GM23338 (cell line): ENCODE measurements at regions not wholly inside any gene's neighbourhood (a gene's known extent, or its start where the extent isn't known, plus 50 kb on each side); places are given as distances from the start of the nearest gene placed in this dataset.

ENCODE experiments used
- ATAC-seq: fragments of 200-7000 bp; cut with Tn5 transposase; 3 replicates; pipeline ENCODE4 v1.9.1; 2020
- DNase-seq: peaks from one replicate; pipeline ENCODE4 v3.0.0-alpha.2; 2015; ENCODE audit warnings: low spot score
- H2AFZ ChIP-seq: fragments of 200-600 bp; sonication (generic); 2 replicates; pipeline ENCODE4 v1.8.0; 2016; ENCODE audit warnings: antibody characterized with exemption, mild to moderate bottlenecking, moderate library complexity
- H3F3A ChIP-seq: fragments of 200-600 bp; sonication (generic); replicated peaks from 2 replicates; pipeline ENCODE4 v1.8.0; 2017; ENCODE audit warnings: antibody characterized with exemption, mixed run types, low read depth
- H3K27ac ChIP-seq: fragments of 200-600 bp; sonication (generic); 2 replicates; pipeline ENCODE4 v1.6.1; 2016; ENCODE audit warnings: low read depth
- H3K27me3 ChIP-seq: fragments of 200-600 bp; sonication (generic); 2 replicates; pipeline ENCODE4 v1.8.0; 2016; ENCODE audit warnings: mild to moderate bottlenecking, mixed run types, moderate library complexity; ENCODE audit not compliant: insufficient read depth
- H3K36me3 ChIP-seq: fragments of 200-600 bp; sonication (generic); 2 replicates; pipeline ENCODE4 v1.8.0; 2016; ENCODE audit warnings: mild to moderate bottlenecking; ENCODE audit not compliant: insufficient read depth
- H3K4me1 ChIP-seq: fragments of 200-600 bp; sonication (generic); 2 replicates; pipeline ENCODE4 v1.8.0; 2016; ENCODE audit warnings: mild to moderate bottlenecking, moderate library complexity; ENCODE audit not compliant: insufficient read depth
- H3K4me2 ChIP-seq: fragments of 200-600 bp; sonication (generic); 2 replicates; pipeline ENCODE4 v1.7.1; 2017; ENCODE audit warnings: mixed run types
- H3K4me3 ChIP-seq: fragments of 200-600 bp; sonication (generic); 2 replicates; pipeline ENCODE4 v1.6.1; 2016; ENCODE audit warnings: mixed run types
- H3K79me2 ChIP-seq: fragments of 200-600 bp; sonication (generic); replicated peaks from 2 replicates; pipeline ENCODE4 v1.8.0; 2017; ENCODE audit warnings: mild to moderate bottlenecking; ENCODE audit not compliant: insufficient read depth
- H3K9me2 ChIP-seq: fragments of 200-600 bp; sonication (generic); 2 replicates; pipeline ENCODE4 v1.8.0; 2017; ENCODE audit not compliant: insufficient read depth
- H4K20me1 ChIP-seq: fragments of 200-600 bp; sonication (generic); replicated peaks from 2 replicates; pipeline ENCODE4 v1.8.0; 2017; ENCODE audit warnings: mild to moderate bottlenecking; ENCODE audit not compliant: insufficient read depth
- H3K27ac Mint-ChIP-seq: 2 replicates; pipeline ENCODE4 v1.8.0; 2020; ENCODE audit warnings: inconsistent platforms, mild to moderate bottlenecking, moderate library complexity, mixed read lengths
- H3K27me3 Mint-ChIP-seq: 3 replicates; pipeline ENCODE4 v1.8.0; 2022; ENCODE audit warnings: low read depth, mild to moderate bottlenecking, moderate library complexity, mixed read lengths, inconsistent platforms; ENCODE audit not compliant: insufficient read depth, poor library complexity
- H3K36me3 Mint-ChIP-seq: 3 replicates; pipeline ENCODE4 v1.8.0; 2021; ENCODE audit warnings: low read depth, mild to moderate bottlenecking, inconsistent platforms, moderate library complexity, mixed read lengths
- H3K4me1 Mint-ChIP-seq: 3 replicates; pipeline ENCODE4 v1.8.0; 2020; ENCODE audit warnings: mild to moderate bottlenecking, inconsistent platforms, mixed read lengths
- H3K4me3 Mint-ChIP-seq: 3 replicates; pipeline ENCODE4 v1.8.0; 2021; ENCODE audit warnings: moderate library complexity, mild to moderate bottlenecking, inconsistent platforms, mixed read lengths
- H3K9me3 Mint-ChIP-seq: 3 replicates; pipeline ENCODE4 v1.8.0; 2020; ENCODE audit warnings: moderate library complexity, mild to moderate bottlenecking, inconsistent platforms, mixed read lengths
- CREB1 ChIP-seq: fragments of 250-450 bp; sonication (Bioruptor Pico); IDR thresholded peaks from 2 replicates; pipeline ENCODE4 v1.5.0; 2020; ENCODE audit warnings: low read depth, mild to moderate bottlenecking, moderate library complexity
- CTCF ChIP-seq, 2 experiments: fragments of 200-600 bp in 1 of 2; sonication (generic) in 1 of 2; conservative IDR thresholded peaks; 2 replicates each; pipeline versions ENCODE4 v1.5.1 to v1.6.1; 2016 to 2017; ENCODE audit warnings: antibody characterized with exemption in 2 of 2, low read depth in 2 of 2, mild to moderate bottlenecking in 2 of 2, moderate library complexity in 1 of 2
- ETS1 ChIP-seq: IDR thresholded peaks from 2 replicates; pipeline ENCODE4 v1.6.1; 2016; ENCODE audit warnings: antibody characterized with exemption
- EZH2 ChIP-seq: fragments of 200-600 bp; sonication (generic); IDR thresholded peaks from one replicate; pipeline ENCODE4 v1.8.0; 2017; ENCODE audit warnings: antibody characterized with exemption, mild to moderate bottlenecking, low read depth; ENCODE audit not compliant: unreplicated experiment
- EZH2phosphoT487 ChIP-seq: fragments of 200-600 bp; sonication (generic); IDR thresholded peaks from one replicate; pipeline ENCODE4 v1.8.1; 2018; ENCODE audit warnings: antibody characterized with exemption; ENCODE audit not compliant: unreplicated experiment
- NANOG ChIP-seq: IDR thresholded peaks from 2 replicates; pipeline ENCODE4 v1.6.1; 2016; ENCODE audit warnings: antibody characterized with exemption, borderline replicate concordance
- REST ChIP-seq: IDR thresholded peaks from one replicate; pipeline ENCODE4 v1.6.1; 2018; ENCODE audit warnings: antibody characterized with exemption; ENCODE audit not compliant: unreplicated experiment
- STAT1 ChIP-seq: IDR thresholded peaks from one replicate; pipeline ENCODE4 v1.6.1; 2016; ENCODE audit warnings: antibody characterized with exemption; ENCODE audit not compliant: unreplicated experiment
- ZNF114 ChIP-seq: fragments of 250-450 bp; sonication (Bioruptor Pico); IDR thresholded peaks from 2 replicates; pipeline ENCODE4 v1.5.0; 2020; ENCODE audit warnings: mild to moderate bottlenecking, moderate library complexity

- TF ChIP-seq REST, result no peak
- no peak for TF ChIP-seq STAT1
These were observed 1130.2 kb downstream of the DSC3 start (continued) for GRCh38 chr18:29912351-29912750.

- Histone ChIP-seq H3K27me3 (no peaks in the 10 kb centered on the region), H3K4me1 (no peaks in the 10 kb centered on the region), H3K27ac (no peak overlapping the region), H3F3A (no peaks in the 10 kb centered on the region), H3K36me3 (no peaks in the 10 kb centered on the region), H3K4me2 (no peak overlapping the region), H2AFZ (no peak overlapping the region), H3K79me2 (no peaks in the 10 kb centered on the region), H4K20me1 (no peaks in the 10 kb centered on the region), H3K9me2 (no peaks in the 10 kb centered on the region), H3K4me3 (no peak overlapping the region)
- Mint-ChIP-seq H3K27ac (no peak overlapping the region), H3K4me3 (no peak overlapping the region), H3K4me1 (no peaks in the 10 kb centered on the region), H3K9me3 (no peaks in the 10 kb centered on the region), H3K36me3 (peaks cover 4% of the 10 kb centered on the region; the same call in 1 of the 3 replicates), H3K27me3 (no peaks in the 10 kb centered on the region)
- ATAC-seq (no peak), DNase-seq (peak; percentile 39)
- TF ChIP-seq CTCF (conservative IDR thresholded peaks at IDR 0.05; ENCODE audit: low read depth in 2 of 2) (peak; percentile 51 to 73), EZH2 (no peak), EZH2phosphoT487 (no peak)
These were observed 1149.5 kb downstream of the DSC3 start for GRCh38 chr18:29892960-29893558.

- ATAC-seq (no peak), DNase-seq (no peak)
- Mint-ChIP-seq H3K36me3 (no peaks in the 10 kb centered on the region; the same call in 2 of the 3 replicates), H3K9me3 (peaks cover 7% of the 10 kb centered on the region; the same call in 2 of the 3 replicates), H3K27ac (no peak overlapping the region), H3K4me3 (no peak overlapping the region), H3K4me1 (no peaks in the 10 kb centered on the region), H3K27me3 (peaks cover 3% of the 10 kb centered on the region)
- Histone ChIP-seq H4K20me1 (no peaks in the 10 kb centered on the region), H3K27me3 (no peaks in the 10 kb centered on the region), H3K79me2 (no peaks in the 10 kb centered on the region), H3K4me3 (no peak overlapping the region), H3K36me3 (no peaks in the 10 kb centered on the region), H3K9me2 (peaks cover 5% of the 10 kb centered on the region; the same call in 1 of the 2 replicates), H3K4me1 (no peaks in the 10 kb centered on the region), H3K4me2 (no peak overlapping the region), H3F3A (no peaks in the 10 kb centered on the region), H2AFZ (no peak overlapping the region), H3K27ac (no peak overlapping the region)
- TF ChIP-seq STAT1 (no peak), ZNF114 (CRISPR knock-in tag) (no peak), EZH2phosphoT487 (no peak), NANOG (no peak), REST (no peak), EZH2 (no peak), CREB1 (CRISPR knock-in tag) (no peak), CTCF (conservative IDR thresholded peaks at IDR 0.05; ENCODE audit: low read depth in 2 of 2) (no peak), ETS1 (no peak)
These were observed 1159.4 kb downstream of the DSC3 start for GRCh38 chr18:29883114-29883513.
